Putamen (tissue), 1 donor: ENCODE measurements at regions not wholly inside any gene's neighbourhood (a gene's known extent, or its start where the extent isn't known, plus 50 kb on each side); places are given as distances from the start of the nearest gene placed in this dataset.
"Not testable (repeated sequence)": the region's sequence is repeated elsewhere in the genome, so short reads cannot be mapped to it uniquely, and the experiment has no call there.

Experiments used
- DNase-seq: peaks from one replicate; pipeline ENCODE4 v3.0.0-alpha.2; 2016; ENCODE audit warnings: low spot score

GRCh38 chr2:143870696-143871095 lies 649.2 kb downstream of the ZEB2 start:
- no peak for DNase-seq

- no peak for DNase-seq
These were observed 662.9 kb downstream of the ZEB2 start for GRCh38 chr2:143856978-143857377.

GRCh38 chr2:143852759-143853158 lies 667.2 kb downstream of the ZEB2 start:
- no peak for DNase-seq

GRCh38 chr2:143850084-143850483 lies 669.8 kb downstream of the ZEB2 start:
- DNase-seq = no peak

GRCh38 chr2:143847257-143847656 lies 672.7 kb downstream of the ZEB2 start:
- DNase-seq = no peak

GRCh38 chr2:143844986-143845385 lies 674.9 kb downstream of the ZEB2 start:
- no peak for DNase-seq

GRCh38 chr2:143843686-143844085 lies 676.2 kb downstream of the ZEB2 start:
- no peak for DNase-seq

- no peak for DNase-seq
These were observed 677.1 kb downstream of the ZEB2 start for GRCh38 chr2:143842836-143843235.

- no peak for DNase-seq
These were observed 678.0 kb downstream of the ZEB2 start for GRCh38 chr2:143841935-143842334.

- DNase-seq = no peak
These were observed 679.3 kb downstream of the ZEB2 start for GRCh38 chr2:143840601-143841000.

GRCh38 chr2:143840194-143840593 lies 679.7 kb downstream of the ZEB2 start:
- no peak for DNase-seq

- no peak for DNase-seq
These were observed 680.5 kb downstream of the ZEB2 start for GRCh38 chr2:143839456-143839855.

GRCh38 chr2:143837055-143837454 lies 682.9 kb downstream of the ZEB2 start:
- not testable (repeated sequence) for DNase-seq

GRCh38 chr2:143835481-143835880 lies 684.4 kb downstream of the ZEB2 start:
- no peak for DNase-seq

GRCh38 chr2:143833015-143833660 lies 686.8 kb downstream of the ZEB2 start:
- DNase-seq = no peak

GRCh38 chr2:143830476-143830875 lies 689.4 kb downstream of the ZEB2 start:
- DNase-seq = no peak

- no peak for DNase-seq
These were observed 691.0 kb downstream of the ZEB2 start for GRCh38 chr2:143828763-143829537.

- DNase-seq = no peak
These were observed 695.1 kb downstream of the ZEB2 start for GRCh38 chr2:143824791-143825190.

GRCh38 chr2:143823876-143824275 lies 694.7 kb downstream of the ARHGAP15 start:
- no peak for DNase-seq

- DNase-seq = no peak
These were observed 694.1 kb downstream of the ARHGAP15 start for GRCh38 chr2:143823296-143823695.

- DNase-seq = no peak
These were observed 693.5 kb downstream of the ARHGAP15 start for GRCh38 chr2:143822736-143823135.

- DNase-seq = no peak
These were observed 690.5 kb downstream of the ARHGAP15 start for GRCh38 chr2:143819764-143820163.

- no peak for DNase-seq
These were observed 690.0 kb downstream of the ARHGAP15 start for GRCh38 chr2:143819190-143819735.
